ENCODE measurements at regions not wholly inside any gene's neighbourhood (a gene's known extent, or its start where the extent isn't known, plus 50 kb on each side); places are given as distances from the start of the nearest gene placed in this dataset.

DNA sequence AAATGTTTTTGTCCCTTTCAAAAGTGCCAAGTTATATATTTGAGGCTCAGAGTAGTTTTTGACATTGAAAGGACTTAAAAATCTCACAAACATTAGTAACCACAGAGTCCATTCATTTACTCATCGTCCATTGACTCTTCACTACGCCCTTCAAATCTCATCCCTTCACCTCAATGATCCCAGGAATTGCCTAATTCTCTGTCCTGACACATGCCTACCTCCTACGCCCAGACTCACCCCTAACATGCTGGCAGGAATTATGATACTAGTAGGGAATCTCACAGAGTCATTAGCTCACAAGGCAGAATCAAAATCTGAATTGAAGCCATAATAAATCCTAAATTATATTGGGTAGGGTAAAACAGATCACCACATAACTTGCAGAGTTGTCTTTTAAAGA, 410.1 kb downstream of the RAP2B start:
- Histone ChIP-seq H3K27ac (no peak overlapping the region), H3K4me1 (no peaks in the 10 kb centered on the region), H3K9me3 (no peaks in the 10 kb centered on the region), H3K36me3 (replicated peaks in 1 of 2; ENCODE audit: insufficient read depth in 1 of 2, low read depth in 2 of 2) (no peaks in the 10 kb centered on the region), H3K4me3 (no peak overlapping the region), H3K27me3 (no peaks in the 10 kb centered on the region)
- ATAC-seq (no peak), DNase-seq (no peak)
- TF ChIP-seq, protein P1, sequence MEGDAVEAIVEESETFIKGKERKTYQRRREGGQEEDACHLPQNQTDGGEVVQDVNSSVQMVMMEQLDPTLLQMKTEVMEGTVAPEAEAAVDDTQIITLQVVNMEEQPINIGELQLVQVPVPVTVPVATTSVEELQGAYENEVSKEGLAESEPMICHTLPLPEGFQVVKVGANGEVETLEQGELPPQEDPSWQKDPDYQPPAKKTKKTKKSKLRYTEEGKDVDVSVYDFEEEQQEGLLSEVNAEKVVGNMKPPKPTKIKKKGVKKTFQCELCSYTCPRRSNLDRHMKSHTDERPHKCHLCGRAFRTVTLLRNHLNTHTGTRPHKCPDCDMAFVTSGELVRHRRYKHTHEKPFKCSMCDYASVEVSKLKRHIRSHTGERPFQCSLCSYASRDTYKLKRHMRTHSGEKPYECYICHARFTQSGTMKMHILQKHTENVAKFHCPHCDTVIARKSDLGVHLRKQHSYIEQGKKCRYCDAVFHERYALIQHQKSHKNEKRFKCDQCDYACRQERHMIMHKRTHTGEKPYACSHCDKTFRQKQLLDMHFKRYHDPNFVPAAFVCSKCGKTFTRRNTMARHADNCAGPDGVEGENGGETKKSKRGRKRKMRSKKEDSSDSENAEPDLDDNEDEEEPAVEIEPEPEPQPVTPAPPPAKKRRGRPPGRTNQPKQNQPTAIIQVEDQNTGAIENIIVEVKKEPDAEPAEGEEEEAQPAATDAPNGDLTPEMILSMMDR (IDR thresholded peaks at IDR 0.05) = no peak
- no peak for TF ChIP-seq POLR2A (IDR thresholded peaks at IDR 0.05)
- WGBS, 2 donors = 40 to 45% methylated on average over 3 of the region's 3 CpGs
- intact Hi-C loops (cut with DNase I) = no loop called here

DNA sequence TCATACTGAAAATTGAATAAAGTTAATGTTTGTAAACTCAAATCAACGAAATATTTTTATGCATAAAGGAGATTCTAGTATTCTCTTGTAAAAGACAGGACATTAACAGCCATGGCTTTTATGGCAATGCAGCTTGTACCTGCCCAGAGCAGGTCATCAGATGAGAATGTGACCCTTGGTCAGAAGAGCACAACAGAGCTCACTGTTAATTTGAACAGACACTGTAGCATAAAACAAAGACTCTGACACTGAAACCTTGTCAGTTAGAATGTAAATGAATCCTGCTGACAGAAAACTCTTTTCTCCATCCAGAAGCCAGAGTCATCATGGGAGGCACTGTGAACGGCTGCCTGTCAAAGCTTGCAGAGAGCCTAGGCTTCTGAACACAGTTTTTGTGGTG, 410.6 kb downstream of the RAP2B start:
- ATAC-seq = no peak
- intact Hi-C loops (cut with DNase I) = no loop called here
- WGBS, 2 donors = 27 to 43% methylated on average over 2 of the region's 2 CpGs

DNA sequence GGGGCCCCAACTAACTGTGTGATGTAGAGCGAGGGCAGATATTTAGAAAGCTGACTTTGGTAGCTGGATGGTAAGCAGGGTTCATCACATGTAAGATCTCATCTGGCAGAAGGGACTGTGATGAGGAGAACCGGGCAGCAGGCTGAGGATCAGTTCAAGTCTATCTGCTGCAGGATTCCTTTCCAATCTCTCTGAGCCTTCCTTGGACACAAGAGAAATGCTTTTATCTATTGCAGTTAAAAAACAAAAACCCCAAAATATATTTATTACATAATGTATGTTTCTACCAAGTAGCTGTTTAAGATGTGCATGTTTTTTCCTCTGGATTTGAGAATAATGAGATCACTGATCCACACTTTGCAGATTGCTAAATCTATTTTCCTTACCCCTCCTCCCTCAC, 411.5 kb downstream of the RAP2B start:
- intact Hi-C loops (cut with DNase I) = no loop called here
- 64 to 69% methylated on average over 2 of the region's 2 CpGs for WGBS, 2 donors
- no peak overlapping the region for H3K27ac ChIP-seq
- no peaks in the 10 kb centered on the region for H3K36me3 ChIP-seq (replicated peaks in 1 of 2; ENCODE audit: insufficient read depth in 1 of 2, low read depth in 2 of 2)
- H3K4me3 ChIP-seq = no peak overlapping the region
- no peaks in the 10 kb centered on the region for H3K4me1 ChIP-seq
- no peaks in the 10 kb centered on the region for H3K9me3 ChIP-seq
- TF ChIP-seq POLR2A (IDR thresholded peaks at IDR 0.05) = no peak
- TF ChIP-seq, protein P1 (IDR thresholded peaks at IDR 0.05) = no peak
- ATAC-seq = no peak
- DNase-seq = no peak
- H3K27me3 ChIP-seq = no peaks in the 10 kb centered on the region

More for the DNA sequence above, 410.6 kb downstream of the RAP2B start:
- no peak for TF ChIP-seq POLR2A (IDR thresholded peaks at IDR 0.05)
- TF ChIP-seq, protein P1 (IDR thresholded peaks at IDR 0.05) = no peak
- DNase-seq = no peak
- H3K27ac ChIP-seq = no peak overlapping the region
- H3K36me3 ChIP-seq (replicated peaks in 1 of 2; ENCODE audit: insufficient read depth in 1 of 2, low read depth in 2 of 2) = no peaks in the 10 kb centered on the region
- no peaks in the 10 kb centered on the region for H3K4me1 ChIP-seq
- H3K9me3 ChIP-seq = no peaks in the 10 kb centered on the region
- no peaks in the 10 kb centered on the region for H3K27me3 ChIP-seq
- H3K4me3 ChIP-seq = no peak overlapping the region

DNA sequence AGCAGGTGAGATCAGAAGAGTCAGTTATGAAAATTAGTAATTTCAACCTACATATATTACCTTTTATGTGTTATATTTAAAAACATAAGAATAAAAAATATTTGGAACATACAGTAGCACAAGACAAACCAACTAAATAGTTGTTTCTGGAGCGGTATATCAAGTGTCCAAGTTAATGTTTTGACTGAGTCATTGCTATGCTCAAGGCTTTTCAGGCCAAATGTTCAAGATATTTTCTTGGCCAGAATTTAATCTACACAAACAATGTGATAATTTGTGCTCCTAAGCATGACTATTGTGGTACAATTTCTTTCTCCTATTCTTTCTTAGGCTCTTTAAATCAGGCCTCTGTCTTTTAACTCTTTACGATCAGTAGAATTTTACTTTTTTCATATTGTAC, 412.4 kb downstream of the RAP2B start:
- Histone ChIP-seq H3K4me1 (no peaks in the 10 kb centered on the region), H3K27ac (no peak overlapping the region), H3K4me3 (no peak overlapping the region), H3K9me3 (no peaks in the 10 kb centered on the region), H3K27me3 (no peaks in the 10 kb centered on the region), H3K36me3 (replicated peaks in 1 of 2; ENCODE audit: insufficient read depth in 1 of 2, low read depth in 2 of 2) (no peaks in the 10 kb centered on the region)
- ATAC-seq (no peak), DNase-seq (no peak)
- intact Hi-C loops (cut with DNase I) = no loop called here
- WGBS, 2 donors = 75 to 95% methylated on average over 2 of the region's 2 CpGs
- TF ChIP-seq, protein P1 (IDR thresholded peaks at IDR 0.05) = no peak
- no peak for TF ChIP-seq POLR2A (IDR thresholded peaks at IDR 0.05)

DNA sequence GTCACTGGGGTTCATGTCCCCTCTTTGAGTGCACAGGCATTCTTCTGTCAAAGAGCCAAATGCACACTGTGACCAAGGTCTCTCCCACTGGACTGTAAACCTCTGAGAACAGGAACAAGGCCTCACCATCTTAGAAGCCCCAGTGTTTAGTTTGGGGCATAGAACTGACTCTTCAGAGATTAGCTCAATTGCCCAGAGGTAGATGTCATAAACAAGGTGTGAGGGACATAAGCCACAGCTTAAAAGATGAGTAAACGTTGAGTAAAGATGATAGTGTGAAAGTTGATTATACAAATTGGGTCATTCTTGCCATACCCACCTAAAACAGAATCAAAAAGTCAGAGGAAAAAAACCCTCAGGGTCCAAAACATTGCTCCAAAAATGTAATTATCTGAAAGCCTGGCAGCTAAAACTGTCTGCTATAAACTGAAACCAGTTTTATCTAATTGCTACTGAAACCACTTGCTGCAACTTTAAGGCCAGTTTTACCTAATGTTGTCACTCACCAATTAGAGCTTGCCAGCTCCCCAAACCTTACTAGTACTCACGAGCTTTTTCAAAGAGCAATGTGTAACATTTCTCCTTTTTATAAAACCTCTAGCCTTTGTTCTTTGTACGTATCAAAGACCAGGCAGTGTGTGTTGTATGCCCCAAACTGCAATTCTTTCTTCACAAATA, 415.2 kb downstream of the RAP2B start:
- intact Hi-C loops (cut with DNase I) = no loop called here
- TF ChIP-seq, protein P1 (IDR thresholded peaks at IDR 0.05) = no peak
- TF ChIP-seq POLR2A (IDR thresholded peaks at IDR 0.05) = no peak
- H3K36me3 ChIP-seq (replicated peaks in 1 of 2; ENCODE audit: insufficient read depth in 1 of 2, low read depth in 2 of 2) = no peaks in the 10 kb centered on the region
- DNase-seq (no peak), ATAC-seq (no peak)
- no peaks in the 10 kb centered on the region for H3K4me1 ChIP-seq
- no peak overlapping the region for H3K4me3 ChIP-seq
- no peak overlapping the region for H3K27ac ChIP-seq
- WGBS, 2 donors = 33 to 35% methylated on average over 3 of the region's 3 CpGs
- no peaks in the 10 kb centered on the region for H3K9me3 ChIP-seq
- H3K27me3 ChIP-seq = no peaks in the 10 kb centered on the region

All from body of pancreas (tissue), 4 donors.